Smooth muscle cell (in vitro differentiated cells): ENCODE measurements at regions not wholly inside any gene's neighbourhood (a gene's known extent, or its start where the extent isn't known, plus 50 kb on each side); places are given as distances from the start of the nearest gene placed in this dataset.
A peak's percentile ranks its signal among the peaks of the same experiment; 100 is the strongest.

Experiments used
- DNase-seq: peaks from one replicate; lab custom pipeline; 2025; ENCODE audit not compliant: unreplicated experiment; lab: John Stamatoyannopoulos, UW
- H2AFZ ChIP-seq: fragments of 200-600 bp; sonication (generic); 2 replicates; pipeline ENCODE4 v1.6.0; 2016; ENCODE audit warnings: antibody characterized with exemption, low read depth, mild to moderate bottlenecking
- H3F3A ChIP-seq: fragments of 200-600 bp; sonication (generic); 2 replicates; pipeline ENCODE4 v1.6.0; 2017; ENCODE audit warnings: antibody characterized with exemption, low read depth
- H3K27ac ChIP-seq: fragments of 200-600 bp; sonication (generic); 2 replicates; pipeline ENCODE4 v1.5.1; 2016; ENCODE audit warnings: low read depth, mild to moderate bottlenecking
- H3K27me3 ChIP-seq: fragments of 200-600 bp; sonication (generic); 2 replicates; pipeline ENCODE4 v1.6.1; 2016; ENCODE audit warnings: low read depth, mild to moderate bottlenecking
- H3K36me3 ChIP-seq: fragments of 200-600 bp; sonication (generic); 2 replicates; pipeline ENCODE4 v1.5.1; 2016; ENCODE audit warnings: low read depth
- H3K4me1 ChIP-seq: fragments of 200-600 bp; sonication (generic); 2 replicates; pipeline ENCODE4 v1.5.1; 2016; ENCODE audit warnings: low read depth
- H3K4me2 ChIP-seq: fragments of 200-600 bp; sonication (generic); 2 replicates; pipeline ENCODE4 v1.6.0; 2016; ENCODE audit warnings: mild to moderate bottlenecking
- H3K4me3 ChIP-seq: fragments of 200-600 bp; sonication (generic); 2 replicates; pipeline ENCODE4 v1.5.1; 2016; ENCODE audit warnings: mild to moderate bottlenecking
- H3K79me2 ChIP-seq: fragments of 200-600 bp; sonication (generic); 2 replicates; pipeline ENCODE4 v1.6.0; 2016; ENCODE audit warnings: low read depth, mild to moderate bottlenecking
- H3K9ac ChIP-seq: fragments of 200-600 bp; sonication (generic); 2 replicates; pipeline ENCODE4 v1.6.0; 2016; ENCODE audit warnings: low read depth
- H3K9me3 ChIP-seq: fragments of 200-600 bp; sonication (generic); replicated peaks from 2 replicates; pipeline ENCODE4 v1.5.1; 2016; ENCODE audit warnings: low read depth
- H4K20me1 ChIP-seq: fragments of 200-600 bp; sonication (generic); 2 replicates; pipeline ENCODE4 v1.6.0; 2016; ENCODE audit warnings: low read depth
- CTCF ChIP-seq: fragments of 200-600 bp; sonication (generic); IDR thresholded peaks from 2 replicates; pipeline ENCODE4 v1.5.1; 2017; ENCODE audit warnings: borderline replicate concordance, mild to moderate bottlenecking, antibody characterized with exemption; ENCODE audit not compliant: insufficient read depth, poor library complexity, severe bottlenecking
- WGBS: methylation state at CpG from one replicate; pipeline ENCODE4 v1.1.7; 2016; ENCODE audit warnings: low lambda C conversion rate; 5-methylcytosine and 5-hydroxymethylcytosine counted together

GRCh38 chr3:44050101-44050500 is 191.6 kb upstream of the TOPAZ1 start:
- peaks cover 21% of the 10 kb centered on the region for H3K27me3 ChIP-seq
- no peak overlapping the region for H3K4me3 ChIP-seq
- no peaks in the 10 kb centered on the region for H3K4me1 ChIP-seq
- H2AFZ ChIP-seq = no peak overlapping the region
- H3K79me2 ChIP-seq = no peaks in the 10 kb centered on the region
- TF ChIP-seq CTCF = no peak
- DNase-seq = no peak
- H3K9me3 ChIP-seq = no peaks in the 10 kb centered on the region
- H4K20me1 ChIP-seq = no peaks in the 10 kb centered on the region
- no peak overlapping the region for H3K9ac ChIP-seq
- H3F3A ChIP-seq = no peaks in the 10 kb centered on the region
- H3K36me3 ChIP-seq = no peaks in the 10 kb centered on the region
- no peak overlapping the region for H3K27ac ChIP-seq
- 74% methylated on average over 9 of the region's 9 CpGs for WGBS
- H3K4me2 ChIP-seq = no peak overlapping the region

GRCh38 chr3:44050867-44051266 is 190.8 kb upstream of the TOPAZ1 start:
- no peaks in the 10 kb centered on the region for H3K79me2 ChIP-seq

GRCh38 chr3:44055951-44056350 is 185.7 kb upstream of the TOPAZ1 start:
- Histone ChIP-seq H2AFZ (no peak overlapping the region), H3K9me3 (no peaks in the 10 kb centered on the region), H3K4me3 (no peak overlapping the region), H3K9ac (no peak overlapping the region), H3K27ac (no peak overlapping the region), H3K36me3 (no peaks in the 10 kb centered on the region), H3K27me3 (peaks cover 43% of the 10 kb centered on the region), H4K20me1 (no peaks in the 10 kb centered on the region), H3F3A (no peaks in the 10 kb centered on the region), H3K79me2 (no peaks in the 10 kb centered on the region), H3K4me2 (peak overlapping the region; percentile 68), H3K4me1 (peaks cover 9% of the 10 kb centered on the region)
- WGBS = 42% methylated on average over 3 of the region's 3 CpGs
- TF ChIP-seq CTCF = no peak
- no peak for DNase-seq

More at GRCh38 chr3:44050867-44051266, 190.8 kb upstream of the TOPAZ1 start:
- H3K4me3 ChIP-seq = no peak overlapping the region
- H3K9me3 ChIP-seq = no peaks in the 10 kb centered on the region
- H3F3A ChIP-seq = no peaks in the 10 kb centered on the region
- H3K27ac ChIP-seq = no peak overlapping the region
- no peaks in the 10 kb centered on the region for H3K4me1 ChIP-seq
- WGBS = 45% methylated on average over 3 of the region's 3 CpGs
- H3K9ac ChIP-seq = no peak overlapping the region
- no peaks in the 10 kb centered on the region for H3K36me3 ChIP-seq
- no peak overlapping the region for H2AFZ ChIP-seq
- TF ChIP-seq CTCF = no peak
- H3K4me2 ChIP-seq = no peak overlapping the region
- H3K27me3 ChIP-seq = peaks cover 21% of the 10 kb centered on the region
- no peaks in the 10 kb centered on the region for H4K20me1 ChIP-seq
- DNase-seq = no peak

- no peaks in the 10 kb centered on the region for H3K9me3 ChIP-seq
- no peak overlapping the region for H3K4me3 ChIP-seq
- WGBS = 81% methylated on average over 10 of the region's 10 CpGs
- peak overlapping the region; percentile 68 for H3K4me2 ChIP-seq
- TF ChIP-seq CTCF = no peak
- H3K27me3 ChIP-seq = peaks cover 49% of the 10 kb centered on the region
- no peaks in the 10 kb centered on the region for H3F3A ChIP-seq
- no peaks in the 10 kb centered on the region for H3K36me3 ChIP-seq
- H2AFZ ChIP-seq = no peak overlapping the region
- no peaks in the 10 kb centered on the region for H3K79me2 ChIP-seq
- DNase-seq = no peak
- H4K20me1 ChIP-seq = no peaks in the 10 kb centered on the region
- peaks cover 9% of the 10 kb centered on the region for H3K4me1 ChIP-seq
- no peak overlapping the region for H3K9ac ChIP-seq
- H3K27ac ChIP-seq = no peak overlapping the region
Observed at GRCh38 chr3:44056446-44057240, 185.0 kb upstream of the TOPAZ1 start.
